ENCODE measurements at regions not wholly inside any gene's neighbourhood (a gene's known extent, or its start where the extent isn't known, plus 50 kb on each side); places are given as distances from the start of the nearest gene placed in this dataset.

GRCh38 chr17:70377654-70378053, 208.3 kb downstream of the KCNJ2 start:
- WGBS, 2 experiments (ENCODE audit: extremely low coverage in 1 of 2, insufficient coverage in 1 of 2, insufficient read length in 1 of 2, insufficient replicate concordance in 2 of 2, low coverage in 1 of 2, low lambda C conversion rate in 2 of 2, missing lambda C conversion rate in 1 of 2): 98% methylated on average over 3 of the region's 4 CpGs; no CpG with 5 or more reads in 1 of the 2 experiments
- no peaks in the 10 kb centered on the region for H3K79me1 ChIP-seq (ENCODE audit: low read depth, low read length)
- H3K27ac ChIP-seq (ENCODE audit: low read depth, low read length): no peak overlapping the region
- H2AK5ac ChIP-seq (ENCODE audit: low read depth, low read length): no peak overlapping the region
- ChIA-PET POLR2A (ENCODE audit: partially characterized antibody) (no interaction called here), CTCF (ENCODE audit: partially characterized antibody) (no interaction called here)
- H3K18ac ChIP-seq (ENCODE audit: extremely low read depth, low read length): no peak overlapping the region
- no peak overlapping the region for H3K56ac ChIP-seq (replicated peaks; ENCODE audit: insufficient read length, low read depth, low read length)
- no peak overlapping the region for H2BK12ac ChIP-seq (ENCODE audit: low read depth, low read length)
- no peak overlapping the region for H3K9ac ChIP-seq (replicated peaks in 1 of 4; ENCODE audit: extremely low read depth in 1 of 4, low read depth in 3 of 4, low read length in 3 of 4)
- H3K23me2 ChIP-seq (ENCODE audit: low read depth, low read length): no peaks in the 10 kb centered on the region
- no peak overlapping the region for H2AFZ ChIP-seq (ENCODE audit: low read length)
- FAIRE-seq (no peak), DNase-seq (ENCODE audit: low read depth in 1 of 2, low spot score in 2 of 2) (no peak)
- H2BK5ac ChIP-seq (ENCODE audit: low read depth, low read length): no peak overlapping the region
- no peak overlapping the region for H3K14ac ChIP-seq (ENCODE audit: insufficient read length)
- H3K9me3 ChIP-seq (ENCODE audit: insufficient read depth in 2 of 2, low read depth in 1 of 2, low read length in 1 of 2): no peaks in the 10 kb centered on the region
- H4K8ac ChIP-seq (ENCODE audit: extremely low read depth, insufficient read depth, low read length): no peak overlapping the region
- H3K23ac ChIP-seq (ENCODE audit: insufficient read length): no peak overlapping the region
- H4K20me1 ChIP-seq (replicated peaks in 1 of 2; ENCODE audit: control insufficient read depth in 1 of 2, insufficient read depth in 2 of 2, low read length in 2 of 2): no peaks in the 10 kb centered on the region
- no peaks in the 10 kb centered on the region for H3K36me3 ChIP-seq (ENCODE audit: control insufficient read depth in 2 of 4, insufficient read depth in 4 of 4, low read length in 3 of 4)
- H2BK20ac ChIP-seq (ENCODE audit: low read length): no peak overlapping the region
- peaks cover 0 to 3% (median 0%) of the 10 kb centered on the region in 4 experiments; a peak in 1 of 7 replicates for H3K4me1 ChIP-seq (replicated peaks in 1 of 4; ENCODE audit: control insufficient read depth in 3 of 4, insufficient read depth in 4 of 4, low read length in 3 of 4)
- no peak overlapping the region for H2BK120ac ChIP-seq (replicated peaks; ENCODE audit: low read depth, low read length)
- no peaks in the 10 kb centered on the region for H3K27me3 ChIP-seq (replicated peaks in 1 of 4; ENCODE audit: control insufficient read depth in 3 of 4, extremely low read depth in 1 of 4, insufficient read depth in 3 of 4, low read length in 3 of 4)
- no peak overlapping the region for H4K91ac ChIP-seq (replicated peaks; ENCODE audit: insufficient read length, low read length)
- no peak overlapping the region for H4K5ac ChIP-seq (ENCODE audit: insufficient read length, low read depth, low read length)
- H3K4me2 ChIP-seq (ENCODE audit: insufficient read depth in 1 of 2, low read depth in 2 of 2, low read length in 2 of 2): no peak overlapping the region
- H3K4ac ChIP-seq (replicated peaks; ENCODE audit: insufficient read length, low read depth, low read length): no peak overlapping the region
- no peak overlapping the region for H3K4me3 ChIP-seq (ENCODE audit: extremely low read depth in 1 of 4, insufficient read depth in 2 of 4, low read depth in 3 of 4, low read length in 4 of 4)
- H2BK15ac ChIP-seq (ENCODE audit: low read length): no peak overlapping the region
- no peaks in the 10 kb centered on the region for H3K79me2 ChIP-seq (ENCODE audit: control insufficient read depth in 1 of 2, insufficient read depth in 2 of 2, low read length in 2 of 2)
- TF ChIP-seq EP300 (IDR thresholded peaks at IDR 0.05; ENCODE audit: borderline replicate concordance in 1 of 2, low read depth in 2 of 2, low read length in 2 of 2) (no peak), SIRT6 (IDR thresholded peaks at IDR 0.05; ENCODE audit: low read length) (no peak), BRCA1 (IDR thresholded peaks at IDR 0.05; ENCODE audit: low read depth, low read length) (no peak), BCL11A (IDR thresholded peaks at IDR 0.05; ENCODE audit: low read depth in 2 of 2, low read length in 2 of 2) (no peak), BACH1 (IDR thresholded peaks at IDR 0.05; ENCODE audit: low read length) (no peak), PHF8 (conservative IDR thresholded peaks at IDR 0.05; ENCODE audit: low read depth, low read length) (no peak), TAF1 (IDR thresholded peaks at IDR 0.05; ENCODE audit: low read depth, low read length) (no peak), KDM1A (IDR thresholded peaks at IDR 0.05; ENCODE audit: borderline replicate concordance, low read length) (no peak), CTBP2 (IDR thresholded peaks at IDR 0.05; ENCODE audit: borderline replicate concordance, insufficient read depth, insufficient read length, low read length) (no peak), POLR2AphosphoS5 (IDR thresholded peaks at IDR 0.05; ENCODE audit: low read depth, low read length) (no peak)
- TF ChIP-seq, protein P1, sequence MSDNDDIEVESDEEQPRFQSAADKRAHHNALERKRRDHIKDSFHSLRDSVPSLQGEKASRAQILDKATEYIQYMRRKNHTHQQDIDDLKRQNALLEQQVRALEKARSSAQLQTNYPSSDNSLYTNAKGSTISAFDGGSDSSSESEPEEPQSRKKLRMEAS (IDR thresholded peaks at IDR 0.05): no peak
